Lower lobe of right lung (tissue), 2 donors: ENCODE measurements at regions not wholly inside any gene's neighbourhood (a gene's known extent, or its start where the extent isn't known, plus 50 kb on each side); places are given as distances from the start of the nearest gene placed in this dataset.

Source experiments
- ATAC-seq, 2 donors: fragments of 200-7000 bp; cut with Tn5 transposase; one replicate each; pipeline ENCODE4 v1.9.1; 2020 to 2022; ENCODE audit warnings: mild to moderate bottlenecking in 2 of 2, moderate library complexity in 2 of 2
- DNase-seq: peaks from one replicate; pipeline ENCODE4 v3.0.0-alpha.2; 2020
- H3K27ac ChIP-seq: fragments of 200-600 bp; one replicate; pipeline ENCODE4 v1.8.0; 2022
- H3K27me3 ChIP-seq: fragments of 200-600 bp; one replicate; pipeline ENCODE4 v1.8.0; 2022; ENCODE audit warnings: low read depth
- H3K36me3 ChIP-seq: fragments of 200-600 bp; one replicate; pipeline ENCODE4 v1.8.0; 2022; ENCODE audit warnings: mild to moderate bottlenecking
- H3K4me1 ChIP-seq: fragments of 200-600 bp; one replicate; pipeline ENCODE4 v1.8.0; 2022
- H3K4me3 ChIP-seq: fragments of 200-600 bp; one replicate; pipeline ENCODE4 v1.8.0; 2022; ENCODE audit warnings: mild to moderate bottlenecking
- H3K9me3 ChIP-seq: fragments of 200-600 bp; one replicate; pipeline ENCODE4 v1.8.0; 2022
- CTCF ChIP-seq: fragments of 200-600 bp; IDR thresholded peaks from one replicate; pipeline ENCODE4 v1.8.0; 2022; ENCODE audit warnings: antibody characterized with exemption, mild to moderate bottlenecking
- intact Hi-C: fragments of 100-400 bp; cut with DNase I; formaldehyde crosslinking; loops from one replicate; pipeline ENCODE4 v1.11.0; 2022
- donor health status: DM: no; HTN: yes; CAD: no; lungs with severe emphysema.

- TF ChIP-seq CTCF, result no peak
- H3K9me3 ChIP-seq, result no peaks in the 10 kb centered on the region
- intact Hi-C loops, result no loop called here
- ATAC-seq (peak; percentile 71 to 78), DNase-seq (no peak)
- H3K36me3 ChIP-seq, result no peaks in the 10 kb centered on the region
- no peaks in the 10 kb centered on the region for H3K4me1 ChIP-seq
- H3K27me3 ChIP-seq, result peaks cover 18% of the 10 kb centered on the region
- peak overlapping the region; percentile 21 for H3K4me3 ChIP-seq
- no peak overlapping the region for H3K27ac ChIP-seq
Observed at GRCh38 chr2:121018136-121019061, 266.6 kb downstream of the TFCP2L1 start.

- TF ChIP-seq CTCF, result no peak
- peaks cover 18% of the 10 kb centered on the region for H3K27me3 ChIP-seq
- no peak overlapping the region for H3K27ac ChIP-seq
- no peaks in the 10 kb centered on the region for H3K4me1 ChIP-seq
- no peak for DNase-seq
- H3K9me3 ChIP-seq, result no peaks in the 10 kb centered on the region
- intact Hi-C loops, result no loop called here
- peak; percentile 75 to 84 for ATAC-seq
- H3K36me3 ChIP-seq, result no peaks in the 10 kb centered on the region
- peak overlapping the region; percentile 21 for H3K4me3 ChIP-seq
Observed at GRCh38 chr2:121019071-121019470, 265.9 kb downstream of the TFCP2L1 start.

- no peak for ATAC-seq
- no peak for TF ChIP-seq CTCF
- DNase-seq, result no peak
Observed at GRCh38 chr2:121019756-121020155, 265.2 kb downstream of the TFCP2L1 start.

GRCh38 chr2:121021685-121022084 lies 263.3 kb downstream of the TFCP2L1 start:
- Histone ChIP-seq H3K4me3 (no peak overlapping the region), H3K27me3 (peaks cover 18% of the 10 kb centered on the region), H3K27ac (no peak overlapping the region), H3K36me3 (no peaks in the 10 kb centered on the region), H3K9me3 (no peaks in the 10 kb centered on the region), H3K4me1 (no peaks in the 10 kb centered on the region)
- intact Hi-C loops, result no loop called here
- no peak for ATAC-seq
- DNase-seq, result no peak
- TF ChIP-seq CTCF, result no peak

More at GRCh38 chr2:121019756-121020155, 265.2 kb downstream of the TFCP2L1 start:
- Histone ChIP-seq H3K4me1 (no peaks in the 10 kb centered on the region), H3K4me3 (no peak overlapping the region), H3K9me3 (no peaks in the 10 kb centered on the region), H3K27ac (no peak overlapping the region), H3K36me3 (no peaks in the 10 kb centered on the region), H3K27me3 (peaks cover 18% of the 10 kb centered on the region)
- intact Hi-C loops, result no loop called here

GRCh38 chr2:121028577-121028976 lies 256.4 kb downstream of the TFCP2L1 start:
- ATAC-seq, result no peak

More at GRCh38 chr2:121028577-121028976, 256.4 kb downstream of the TFCP2L1 start:
- H3K9me3 ChIP-seq, result no peaks in the 10 kb centered on the region
- no peak for DNase-seq
- no peak for TF ChIP-seq CTCF
- H3K4me3 ChIP-seq, result no peak overlapping the region
- intact Hi-C loops, result no loop called here
- H3K4me1 ChIP-seq, result no peaks in the 10 kb centered on the region
- H3K36me3 ChIP-seq, result no peaks in the 10 kb centered on the region
- peaks cover 8% of the 10 kb centered on the region for H3K27me3 ChIP-seq
- H3K27ac ChIP-seq, result no peak overlapping the region
